HCT116 (cell line): ENCODE measurements at regions not wholly inside any gene's neighbourhood (a gene's known extent, or its start where the extent isn't known, plus 50 kb on each side); places are given as distances from the start of the nearest gene placed in this dataset.

Source experiments
- ATAC-seq: fragments of 200-7000 bp; cut with Tn5 transposase; 2 replicates; pipeline ENCODE4 v1.9.1; 2020; ENCODE audit warnings: mild to moderate bottlenecking, moderate library complexity
- BruUV-seq: library from RNA; stranded (reverse); fragments of 400-500 nt; replicated peaks from 2 replicates; lab custom pipeline; 2021; lab: Mats Ljungman, UMichigan
- CTCF ChIA-PET: fragments of 300-600 bp; sonication (Branson Sonifier 250); formaldehyde crosslinking; loops from one replicate; lab custom pipeline; 2021; ENCODE audit warnings: antibody characterized with exemption; lab: Charles Lee
- POLR2A ChIA-PET: fragments of 300-600, 350-600 bp; sonication (Branson Sonifier 250); formaldehyde crosslinking; loops from one replicate; lab custom pipeline; 2021; ENCODE audit warnings: antibody characterized with exemption; lab: Charles Lee
- RAD21 ChIA-PET, 2 experiments: fragments of 300-600 bp; sonication (Branson Sonifier 250); formaldehyde crosslinking; loops; one replicate each; lab custom pipeline; 2023; ENCODE audit warnings: low total read pairs in 2 of 2; ENCODE audit not compliant: uncharacterized antibody in 2 of 2, unreplicated experiment in 2 of 2, low non-redundant PET in 1 of 2; lab: Charles Lee
- DNase-seq: peaks from one replicate; pipeline ENCODE4 v3.0.0-alpha.2; 2010; ENCODE audit warnings: low read depth, low spot score
- H2AFZ ChIP-seq: fragments of 200-600 bp; shearing (Covaris generic), sonication (generic); 2 replicates; pipeline ENCODE4 v1.6.1; 2017; ENCODE audit warnings: low read depth, mixed run types, mixed read lengths, antibody characterized with exemption, low read length; ENCODE audit not compliant: poor library complexity, severe bottlenecking
- H3K27ac ChIP-seq: 2 replicates; pipeline ENCODE4 v1.5.1; 2012; ENCODE audit warnings: low read depth, low read length
- H3K27me3 ChIP-seq: fragments of 200-600 bp; sonication (generic); 2 replicates; pipeline ENCODE4 v1.6.1; 2016; ENCODE audit warnings: mixed run types, low read length, mixed read lengths; ENCODE audit not compliant: insufficient read depth
- H3K36me3 ChIP-seq, 2 experiments: fragments of 200-500 bp in 1 of 2; fragments of 200-600 bp in 1 of 2; sonication (Bioruptor generic) in 1 of 2; sonication (generic) in 1 of 2; 2 replicates each; pipeline versions ENCODE4 v1.5.1 to v1.6.1; 2014 to 2016; ENCODE audit warnings: low read length in 2 of 2, inconsistent platforms in 1 of 2, mixed read lengths in 1 of 2, mixed run types in 1 of 2; ENCODE audit not compliant: insufficient read depth in 2 of 2, control insufficient read depth in 1 of 2
- H3K4me1 ChIP-seq, 2 experiments: fragments of 200-600 bp in 1 of 2; sonication (generic) in 1 of 2; 2 replicates each; pipeline versions ENCODE4 v1.5.1 to v1.6.1; 2012 to 2017; ENCODE audit warnings: low read length in 2 of 2, inconsistent platforms in 1 of 2, mild to moderate bottlenecking in 1 of 2, mixed read lengths in 1 of 2, mixed run types in 1 of 2, moderate library complexity in 1 of 2; ENCODE audit not compliant: insufficient read depth in 2 of 2, control insufficient read depth in 1 of 2
- H3K4me2 ChIP-seq: fragments of 200-600 bp; sonication (generic); 2 replicates; pipeline ENCODE4 v1.6.1; 2017; ENCODE audit warnings: mixed run types, low read length, mixed read lengths
- H3K4me3 ChIP-seq, 2 experiments: fragments of 200-600 bp in 1 of 2; sonication (generic) in 1 of 2; replicated peaks in 1 of 2; 2 replicates each; pipeline ENCODE4 v1.5.1; 2011 to 2016; ENCODE audit warnings: low read length in 2 of 2, control low read depth in 1 of 2, low read depth in 1 of 2, mild to moderate bottlenecking in 1 of 2, mixed read lengths in 1 of 2, mixed run types in 1 of 2
- H3K79me2 ChIP-seq: fragments of 200-600 bp; sonication (generic); 2 replicates; pipeline ENCODE4 v1.6.1; 2017; ENCODE audit warnings: mild to moderate bottlenecking, mixed run types, low read length, moderate library complexity, mixed read lengths; ENCODE audit not compliant: insufficient read depth
- H3K9ac ChIP-seq: fragments of 200-600 bp; sonication (generic); 2 replicates; pipeline ENCODE4 v1.6.1; 2016; ENCODE audit warnings: low read length, mixed read lengths
- H3K9me2 ChIP-seq: fragments of 200-600 bp; sonication (generic), shearing (Covaris generic); 2 replicates; pipeline ENCODE4 v1.6.1; 2017; ENCODE audit warnings: mixed run types, mild to moderate bottlenecking, moderate library complexity; ENCODE audit not compliant: insufficient read depth
- H3K9me3 ChIP-seq, 2 experiments: fragments of 200-500 bp in 1 of 2; fragments of 200-600 bp in 1 of 2; sonication (Bioruptor generic) in 1 of 2; sonication (generic) in 1 of 2; 2 replicates each; pipeline ENCODE4 v1.6.1; 2014 to 2017; ENCODE audit warnings: low read length in 2 of 2, mixed read lengths in 2 of 2, inconsistent platforms in 1 of 2, low read depth in 1 of 2, mild to moderate bottlenecking in 1 of 2, mixed run types in 1 of 2, moderate library complexity in 1 of 2; ENCODE audit not compliant: control insufficient read depth in 1 of 2, insufficient read depth in 1 of 2
- H4K20me1 ChIP-seq: fragments of 200-600 bp; sonication (generic), shearing (Covaris generic); 2 replicates; pipeline ENCODE4 v1.6.1; 2017; ENCODE audit warnings: mixed run types, mild to moderate bottlenecking, moderate library complexity; ENCODE audit not compliant: insufficient read depth
- CEBPB ChIP-seq: IDR thresholded peaks from 2 replicates; pipeline ENCODE4 v1.6.1; 2012; ENCODE audit warnings: low read depth
- CTCF ChIP-seq, 3 experiments: fragments of 200-600 bp in 1 of 3; sonication (generic) in 1 of 3; IDR thresholded peaks in 2 of 3; conservative IDR thresholded peaks in 1 of 3; 2 replicates each; pipeline ENCODE4 v1.5.1; 2012 to 2017; ENCODE audit warnings: low read depth in 2 of 3, low read length in 2 of 3, antibody characterized with exemption in 1 of 3, borderline replicate concordance in 1 of 3, control low read depth in 1 of 3, mild to moderate bottlenecking in 1 of 3, mixed read lengths in 1 of 3, mixed run types in 1 of 3, moderate library complexity in 1 of 3; ENCODE audit not compliant: insufficient read depth in 1 of 3
- EGR1 ChIP-seq: IDR thresholded peaks from 2 replicates; pipeline ENCODE4 v1.6.1; 2012; ENCODE audit warnings: low read depth
- ELF1 ChIP-seq: IDR thresholded peaks from 2 replicates; pipeline ENCODE4 v1.6.1; 2012; ENCODE audit warnings: low read depth, borderline replicate concordance
- EZH2phosphoT487 ChIP-seq: fragments of 200-600 bp; IDR thresholded peaks from 2 replicates; pipeline ENCODE4 v1.6.1; 2018; ENCODE audit warnings: antibody characterized with exemption, borderline replicate concordance
- FOSL1 ChIP-seq: IDR thresholded peaks from 2 replicates; pipeline ENCODE4 v1.6.1; 2012; ENCODE audit warnings: low read depth
- JUND ChIP-seq: IDR thresholded peaks from 2 replicates; pipeline ENCODE4 v1.6.1; 2012
- POLR2A ChIP-seq: IDR thresholded peaks from 2 replicates; pipeline ENCODE4 v1.7.0; 2011; ENCODE audit warnings: borderline replicate concordance; ENCODE audit not compliant: insufficient read depth, insufficient read length; ENCODE audit errors: extremely low read depth
- POLR2AphosphoS5 ChIP-seq: IDR thresholded peaks from 2 replicates; pipeline ENCODE4 v1.6.1; 2011; ENCODE audit warnings: mild to moderate bottlenecking, low read depth, low read length, moderate library complexity
- SIN3A ChIP-seq: IDR thresholded peaks from 2 replicates; pipeline ENCODE4 v1.6.1; 2012; ENCODE audit warnings: low read depth
- SP1 ChIP-seq: IDR thresholded peaks from 2 replicates; pipeline ENCODE4 v1.6.1; 2012; ENCODE audit warnings: low read depth
- SRF ChIP-seq: IDR thresholded peaks from 2 replicates; pipeline ENCODE4 v1.6.1; 2012; ENCODE audit warnings: low read depth
- TCF7L2 ChIP-seq: IDR thresholded peaks from 2 replicates; pipeline ENCODE4 v1.7.0; 2011; ENCODE audit warnings: borderline replicate concordance, inconsistent platforms; ENCODE audit not compliant: insufficient read depth, insufficient read length; ENCODE audit errors: extremely low read depth
- ZFX ChIP-seq: fragments of 450-650 bp; IDR thresholded peaks from 2 replicates; pipeline ENCODE4 v1.6.1; 2017
- ZNF274 ChIP-seq: fragments of 200-500 bp; sonication (Bioruptor generic); IDR thresholded peaks from 2 replicates; pipeline ENCODE4 v1.6.1; 2014; ENCODE audit warnings: mild to moderate bottlenecking, low read depth, low read length, inconsistent platforms
- intact Hi-C: fragments of 100-400 bp; cut with micrococcal nuclease; formaldehyde crosslinking; loops from 2 replicates; pipeline ENCODE4 v1.10.0; 2022

- no peaks in the 10 kb centered on the region for H3K4me1 ChIP-seq
- intact Hi-C loops: no loop called here
- no peak overlapping the region for H3K9ac ChIP-seq
- H4K20me1 ChIP-seq: no peaks in the 10 kb centered on the region
- no TSS peak for BruUV-seq
- H2AFZ ChIP-seq: no peak overlapping the region
- H3K9me2 ChIP-seq: no peaks in the 10 kb centered on the region
- no peak overlapping the region for H3K4me2 ChIP-seq
- DNase-seq (no peak), ATAC-seq (no peak)
- no peaks in the 10 kb centered on the region for H3K79me2 ChIP-seq
- no peaks in the 10 kb centered on the region for H3K9me3 ChIP-seq
- H3K27ac ChIP-seq: no peak overlapping the region
- ChIA-PET POLR2A (no interaction called here), RAD21 (interaction anchor here in 1 of 2 experiments (0.6 kb wide), 1 partner anchor 69 kb away, joined by 3 read pairs; no protein-coding TSS in a partner anchor), CTCF (no interaction called here)
- H3K36me3 ChIP-seq: no peaks in the 10 kb centered on the region
- H3K4me3 ChIP-seq: no peak overlapping the region
- TF ChIP-seq ELF1 (no peak), ZNF274 (no peak), FOSL1 (no peak), CTCF (IDR thresholded peaks at IDR 0.05 in 2 of 3, conservative IDR thresholded peaks at IDR 0.05 in 1 of 3; ENCODE audit: borderline replicate concordance in 1 of 3, insufficient read depth in 1 of 3, low read depth in 2 of 3, low read length in 2 of 3) (no peak), SP1 (no peak), CEBPB (no peak), EZH2phosphoT487 (no peak), TCF7L2 (no peak), POLR2A (no peak), ZFX (no peak), JUND (no peak), SRF (no peak), EGR1 (no peak), POLR2AphosphoS5 (no peak), SIN3A (no peak)
- no peaks in the 10 kb centered on the region for H3K27me3 ChIP-seq
These were observed 120.5 kb downstream of the RFX6 start for GRCh38 chr6:116997496-116997895.
